ENCODE measurements at regions not wholly inside any gene's neighbourhood (a gene's known extent, or its start where the extent isn't known, plus 50 kb on each side); places are given as distances from the start of the nearest gene placed in this dataset.

DNA sequence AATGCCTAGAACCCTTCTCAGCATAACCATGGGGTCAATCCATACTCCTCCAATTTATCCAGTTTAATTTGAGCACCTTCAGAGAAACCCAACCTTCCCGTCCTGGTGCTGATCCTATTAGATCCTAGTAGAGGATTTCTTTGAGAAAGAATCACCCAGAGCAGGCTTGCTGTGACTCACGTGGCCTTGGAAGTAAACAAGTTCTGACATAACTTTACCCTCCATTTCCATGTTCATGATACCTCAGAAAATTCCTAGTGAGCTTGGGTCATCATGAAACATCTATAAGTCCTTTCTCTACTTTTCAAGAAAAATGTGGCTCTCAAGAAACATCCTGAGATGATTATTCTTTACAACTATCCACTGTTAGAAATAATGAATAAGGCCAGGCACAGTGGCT, 71.7 kb downstream of the PRLHR start:
- no peaks in the 10 kb centered on the region for H3K36me3 ChIP-seq (replicated peaks in 1 of 2; ENCODE audit: control insufficient read depth in 2 of 2, insufficient read depth in 2 of 2, low read length in 2 of 2)
- no peak overlapping the region for H3K27ac ChIP-seq (replicated peaks; ENCODE audit: low read length)
- no peak overlapping the region for H2BK5ac ChIP-seq (ENCODE audit: low read length)
- no peak overlapping the region for H3K14ac ChIP-seq (ENCODE audit: low read length)
- H3K9ac ChIP-seq (ENCODE audit: low read depth, low read length, poor library complexity), result no peak overlapping the region
- H2AK5ac ChIP-seq (ENCODE audit: low read depth, low read length), result no peak overlapping the region
- no peak overlapping the region for H2AFZ ChIP-seq (ENCODE audit: low read length)
- H3K4me1 ChIP-seq (ENCODE audit: control insufficient read depth in 2 of 2, insufficient read depth in 1 of 2, low read depth in 1 of 2, low read length in 2 of 2), result no peaks in the 10 kb centered on the region
- H3K27me3 ChIP-seq (ENCODE audit: control insufficient read depth in 3 of 3, insufficient read depth in 3 of 3, low read depth in 1 of 3, low read length in 3 of 3), result no peaks in the 10 kb centered on the region
- H4K8ac ChIP-seq (ENCODE audit: low read depth, low read length), result no peak overlapping the region
- no peak overlapping the region for H2BK12ac ChIP-seq (ENCODE audit: low read length)
- H3K4ac ChIP-seq (ENCODE audit: low read length), result no peak overlapping the region
- no peaks in the 10 kb centered on the region for H3K79me1 ChIP-seq (ENCODE audit: low read depth, low read length)
- no peak overlapping the region for H3K4me2 ChIP-seq (ENCODE audit: insufficient read depth, low read length, poor library complexity, severe bottlenecking)
- no peak overlapping the region for H3K18ac ChIP-seq (ENCODE audit: low read length)
- no peak overlapping the region for H3K23ac ChIP-seq (ENCODE audit: low read depth, low read length, poor library complexity)
- DNase-seq (ENCODE audit: low spot score), result no peak
- H3K9me3 ChIP-seq (replicated peaks in 1 of 2; ENCODE audit: control insufficient read depth in 2 of 2, insufficient read depth in 1 of 2, low read depth in 1 of 2, low read length in 2 of 2), result no peaks in the 10 kb centered on the region
- H2BK15ac ChIP-seq (ENCODE audit: low read length), result no peak overlapping the region
- no peak overlapping the region for H4K91ac ChIP-seq (ENCODE audit: low read depth, low read length, poor library complexity)
- H3K4me3 ChIP-seq (ENCODE audit: low read length in 2 of 2), result no peak overlapping the region
- WGBS, 2 donors (ENCODE audit: extremely low coverage in 2 of 2, insufficient read length in 2 of 2, insufficient replicate concordance in 1 of 2), result no CpG with 5 or more reads among the region's 2 CpGs
- H2BK120ac ChIP-seq (ENCODE audit: low read depth, low read length), result no peak overlapping the region

GRCh38 chr10:118522791-118523498, 72.5 kb downstream of the PRLHR start:
- Histone ChIP-seq H2AFZ (ENCODE audit: low read length) (no peak overlapping the region), H3K9ac (ENCODE audit: low read depth, low read length, poor library complexity) (no peak overlapping the region), H3K4ac (ENCODE audit: low read length) (no peak overlapping the region), H4K91ac (ENCODE audit: low read depth, low read length, poor library complexity) (no peak overlapping the region), H3K27me3 (ENCODE audit: control insufficient read depth in 3 of 3, insufficient read depth in 3 of 3, low read depth in 1 of 3, low read length in 3 of 3) (no peaks in the 10 kb centered on the region), H3K36me3 (replicated peaks in 1 of 2; ENCODE audit: control insufficient read depth in 2 of 2, insufficient read depth in 2 of 2, low read length in 2 of 2) (no peaks in the 10 kb centered on the region), H3K14ac (ENCODE audit: low read length) (no peak overlapping the region), H3K27ac (replicated peaks; ENCODE audit: low read length) (no peak overlapping the region), H2BK15ac (ENCODE audit: low read length) (no peak overlapping the region), H2BK120ac (ENCODE audit: low read depth, low read length) (no peak overlapping the region), H2BK12ac (ENCODE audit: low read length) (no peak overlapping the region), H3K9me3 (replicated peaks in 1 of 2; ENCODE audit: control insufficient read depth in 2 of 2, insufficient read depth in 1 of 2, low read depth in 1 of 2, low read length in 2 of 2) (no peaks in the 10 kb centered on the region), H3K18ac (ENCODE audit: low read length) (no peak overlapping the region), H2BK5ac (ENCODE audit: low read length) (no peak overlapping the region), H3K79me1 (ENCODE audit: low read depth, low read length) (no peaks in the 10 kb centered on the region), H3K23ac (ENCODE audit: low read depth, low read length, poor library complexity) (no peak overlapping the region), H3K4me3 (ENCODE audit: low read length in 2 of 2) (no peak overlapping the region), H3K4me1 (ENCODE audit: control insufficient read depth in 2 of 2, insufficient read depth in 1 of 2, low read depth in 1 of 2, low read length in 2 of 2) (no peaks in the 10 kb centered on the region), H4K8ac (ENCODE audit: low read depth, low read length) (no peak overlapping the region), H2AK5ac (ENCODE audit: low read depth, low read length) (no peak overlapping the region), H3K4me2 (ENCODE audit: insufficient read depth, low read length, poor library complexity, severe bottlenecking) (no peak overlapping the region)
- no CpG with 5 or more reads among the region's 2 CpGs for WGBS, 2 donors (ENCODE audit: extremely low coverage in 2 of 2, insufficient read length in 2 of 2, insufficient replicate concordance in 1 of 2)
- DNase-seq (ENCODE audit: low spot score), result no peak

GRCh38 chr10:118521415-118522117, 73.9 kb downstream of the PRLHR start:
- Histone ChIP-seq H2AFZ (ENCODE audit: low read length) (no peak overlapping the region), H3K4me3 (ENCODE audit: low read length in 2 of 2) (no peak overlapping the region), H3K9me3 (replicated peaks in 1 of 2; ENCODE audit: control insufficient read depth in 2 of 2, insufficient read depth in 1 of 2, low read depth in 1 of 2, low read length in 2 of 2) (peaks cover 0 to 2% of the 10 kb centered on the region in 2 donors), H2BK12ac (ENCODE audit: low read length) (no peak overlapping the region), H3K9ac (ENCODE audit: low read depth, low read length, poor library complexity) (no peak overlapping the region), H3K14ac (ENCODE audit: low read length) (no peak overlapping the region), H2AK5ac (ENCODE audit: low read depth, low read length) (no peak overlapping the region), H2BK15ac (ENCODE audit: low read length) (no peak overlapping the region), H3K18ac (ENCODE audit: low read length) (no peak overlapping the region), H2BK120ac (ENCODE audit: low read depth, low read length) (no peak overlapping the region), H3K36me3 (replicated peaks in 1 of 2; ENCODE audit: control insufficient read depth in 2 of 2, insufficient read depth in 2 of 2, low read length in 2 of 2) (no peaks in the 10 kb centered on the region), H3K23ac (ENCODE audit: low read depth, low read length, poor library complexity) (no peak overlapping the region), H3K4ac (ENCODE audit: low read length) (no peak overlapping the region), H4K91ac (ENCODE audit: low read depth, low read length, poor library complexity) (no peak overlapping the region), H3K27me3 (ENCODE audit: control insufficient read depth in 3 of 3, insufficient read depth in 3 of 3, low read depth in 1 of 3, low read length in 3 of 3) (no peaks in the 10 kb centered on the region), H3K79me1 (ENCODE audit: low read depth, low read length) (no peaks in the 10 kb centered on the region), H2BK5ac (ENCODE audit: low read length) (no peak overlapping the region), H4K8ac (ENCODE audit: low read depth, low read length) (no peak overlapping the region), H3K4me1 (ENCODE audit: control insufficient read depth in 2 of 2, insufficient read depth in 1 of 2, low read depth in 1 of 2, low read length in 2 of 2) (no peaks in the 10 kb centered on the region), H3K4me2 (ENCODE audit: insufficient read depth, low read length, poor library complexity, severe bottlenecking) (no peak overlapping the region), H3K27ac (replicated peaks; ENCODE audit: low read length) (no peak overlapping the region)
- DNase-seq (ENCODE audit: low spot score), result no peak
- no CpG with 5 or more reads among the region's 5 CpGs for WGBS, 2 donors (ENCODE audit: extremely low coverage in 2 of 2, insufficient read length in 2 of 2, insufficient replicate concordance in 1 of 2)

DNA sequence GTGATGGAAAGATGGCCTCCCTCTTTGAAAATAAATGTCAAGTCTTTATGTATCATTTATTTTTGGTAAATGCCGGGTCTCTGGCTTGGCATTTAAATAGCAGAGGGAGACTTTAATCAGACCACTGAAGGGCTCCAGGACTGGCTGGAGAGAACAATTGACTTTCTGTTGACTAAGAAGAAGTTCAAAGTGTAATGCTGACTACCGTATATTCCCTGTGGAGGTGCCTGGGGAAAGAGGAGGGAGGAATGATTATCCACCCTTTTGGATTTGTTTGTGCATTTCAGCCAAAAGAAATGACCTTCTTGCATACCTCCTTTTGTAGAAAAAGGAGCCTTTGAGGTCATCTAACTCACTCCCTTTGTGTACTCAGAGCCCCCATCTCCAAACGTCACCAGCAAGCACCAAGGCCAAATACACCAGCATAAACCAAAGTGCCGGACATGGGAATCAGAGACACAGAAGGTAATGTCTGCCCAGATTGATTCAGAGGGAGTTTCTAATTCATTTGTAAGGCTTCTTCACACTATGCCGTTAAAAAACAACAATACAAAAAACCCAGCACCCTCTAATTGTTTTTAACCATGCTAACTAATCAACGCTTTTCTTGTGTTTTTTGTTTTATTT, 75.2 kb downstream of the PRLHR start:
- no peak for DNase-seq (ENCODE audit: low spot score)
- WGBS, 2 donors (ENCODE audit: extremely low coverage in 2 of 2, insufficient read length in 2 of 2, insufficient replicate concordance in 1 of 2), result no CpG with 5 or more reads among the region's 6 CpGs
- Histone ChIP-seq H3K79me1 (ENCODE audit: low read depth, low read length) (no peaks in the 10 kb centered on the region), H2BK5ac (ENCODE audit: low read length) (no peak overlapping the region), H3K4ac (ENCODE audit: low read length) (no peak overlapping the region), H4K91ac (ENCODE audit: low read depth, low read length, poor library complexity) (no peak overlapping the region), H2BK120ac (ENCODE audit: low read depth, low read length) (no peak overlapping the region), H4K8ac (ENCODE audit: low read depth, low read length) (no peak overlapping the region), H3K23ac (ENCODE audit: low read depth, low read length, poor library complexity) (no peak overlapping the region), H3K9ac (ENCODE audit: low read depth, low read length, poor library complexity) (no peak overlapping the region), H3K36me3 (replicated peaks in 1 of 2; ENCODE audit: control insufficient read depth in 2 of 2, insufficient read depth in 2 of 2, low read length in 2 of 2) (no peaks in the 10 kb centered on the region), H2BK15ac (ENCODE audit: low read length) (no peak overlapping the region), H3K9me3 (replicated peaks in 1 of 2; ENCODE audit: control insufficient read depth in 2 of 2, insufficient read depth in 1 of 2, low read depth in 1 of 2, low read length in 2 of 2) (peaks cover 0 to 2% of the 10 kb centered on the region in 2 donors), H3K14ac (ENCODE audit: low read length) (no peak overlapping the region), H3K18ac (ENCODE audit: low read length) (no peak overlapping the region), H3K27ac (replicated peaks; ENCODE audit: low read length) (no peak overlapping the region), H2AK5ac (ENCODE audit: low read depth, low read length) (no peak overlapping the region), H2AFZ (ENCODE audit: low read length) (no peak overlapping the region), H3K27me3 (ENCODE audit: control insufficient read depth in 3 of 3, insufficient read depth in 3 of 3, low read depth in 1 of 3, low read length in 3 of 3) (no peaks in the 10 kb centered on the region), H2BK12ac (ENCODE audit: low read length) (no peak overlapping the region), H3K4me2 (ENCODE audit: insufficient read depth, low read length, poor library complexity, severe bottlenecking) (no peak overlapping the region), H3K4me1 (ENCODE audit: control insufficient read depth in 2 of 2, insufficient read depth in 1 of 2, low read depth in 1 of 2, low read length in 2 of 2) (no peaks in the 10 kb centered on the region), H3K4me3 (ENCODE audit: low read length in 2 of 2) (no peak overlapping the region)

Measured in neuronal stem cell (in vitro differentiated cells).